HG02970 (cell line): ENCODE measurements at regions not wholly inside any gene's neighbourhood (a gene's known extent, or its start where the extent isn't known, plus 50 kb on each side); places are given as distances from the start of the nearest gene placed in this dataset.

ENCODE experiments used
- ATAC-seq: cut with Tn5 transposase; IDR thresholded peaks from one replicate; pipeline ENCODE4 v1.9.1; 2021; ENCODE audit warnings: mild to moderate bottlenecking, moderate library complexity, moderate number of reproducible peaks; ENCODE audit not compliant: unreplicated experiment, low FRiP score

DNA sequence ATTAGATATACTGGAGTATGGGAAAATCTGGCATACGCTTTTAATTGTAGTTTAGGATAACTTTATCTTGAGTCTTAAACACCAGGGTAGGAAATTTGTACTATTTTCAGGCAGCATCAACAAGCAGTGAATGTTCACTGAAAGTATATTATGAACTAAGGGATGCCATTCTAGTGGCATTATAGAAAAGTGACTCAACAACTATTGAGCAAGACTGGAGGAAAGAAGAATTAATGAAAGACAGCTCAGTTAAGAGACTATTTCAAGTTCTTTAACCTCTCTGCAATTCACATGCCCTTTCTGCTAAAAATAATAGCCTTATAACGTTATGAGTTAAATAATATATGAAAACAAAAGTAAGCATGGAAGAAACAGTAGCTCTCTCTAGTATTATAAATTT, 343.1 kb downstream of the FSCB start:
- no peak for ATAC-seq

DNA sequence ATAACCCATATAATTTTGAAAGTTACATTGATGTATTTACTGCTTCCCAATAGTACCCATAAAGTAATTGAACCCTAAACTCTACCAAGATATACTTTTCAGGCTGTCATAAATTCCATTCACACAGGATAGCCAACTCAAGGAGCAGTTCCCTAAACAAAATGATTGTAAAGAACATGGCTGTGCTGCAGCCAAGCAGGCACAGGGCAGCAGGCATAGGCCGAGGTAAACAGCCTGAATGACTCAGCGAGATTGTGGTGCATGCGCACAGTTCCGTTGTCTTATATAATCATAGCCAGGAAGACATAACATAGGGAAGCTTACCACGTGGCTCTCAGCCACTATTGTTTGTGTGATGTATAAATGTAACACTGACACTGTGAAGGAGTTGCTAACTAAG, 344.9 kb downstream of the FSCB start:
- ATAC-seq = no peak

DNA sequence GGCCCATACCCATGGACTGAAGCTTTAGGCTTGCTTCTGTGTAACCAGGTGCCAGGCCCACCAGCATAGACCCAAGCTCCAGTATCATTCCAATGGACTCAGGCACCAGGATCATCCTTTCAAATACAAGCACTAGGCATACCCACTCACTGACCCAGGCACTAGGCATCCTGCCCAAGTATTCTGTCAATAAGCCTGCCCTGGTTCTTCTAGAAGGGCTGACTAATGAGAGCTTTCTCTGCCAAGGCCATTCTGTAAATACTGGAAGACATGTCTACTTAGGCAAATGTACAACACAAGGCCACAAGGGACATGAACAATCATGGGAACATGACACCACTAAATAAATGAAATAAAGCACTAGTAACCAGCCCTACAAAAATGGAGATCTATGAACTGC, 352.2 kb downstream of the FSCB start:
- no peak for ATAC-seq

DNA sequence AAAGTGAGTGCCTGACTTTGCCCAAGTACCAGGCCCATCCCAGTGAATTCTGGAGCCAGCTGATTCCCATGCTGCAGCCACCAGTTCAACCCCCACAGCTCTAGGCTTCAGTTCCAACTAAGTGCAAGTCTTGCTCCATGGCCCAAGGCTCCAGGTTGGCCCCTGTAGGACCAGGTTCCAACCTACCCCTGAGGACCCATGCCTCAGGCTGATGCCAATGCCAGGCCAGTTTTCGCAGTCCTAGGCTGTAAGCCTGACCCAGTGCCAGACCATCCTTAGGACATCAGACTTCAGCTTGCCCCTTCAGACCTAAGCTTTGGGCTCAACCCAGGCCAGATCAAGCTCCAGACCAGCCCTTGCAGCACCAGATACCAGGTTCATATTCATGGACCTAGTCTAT, 352.6 kb downstream of the FSCB start:
- ATAC-seq = no peak

DNA sequence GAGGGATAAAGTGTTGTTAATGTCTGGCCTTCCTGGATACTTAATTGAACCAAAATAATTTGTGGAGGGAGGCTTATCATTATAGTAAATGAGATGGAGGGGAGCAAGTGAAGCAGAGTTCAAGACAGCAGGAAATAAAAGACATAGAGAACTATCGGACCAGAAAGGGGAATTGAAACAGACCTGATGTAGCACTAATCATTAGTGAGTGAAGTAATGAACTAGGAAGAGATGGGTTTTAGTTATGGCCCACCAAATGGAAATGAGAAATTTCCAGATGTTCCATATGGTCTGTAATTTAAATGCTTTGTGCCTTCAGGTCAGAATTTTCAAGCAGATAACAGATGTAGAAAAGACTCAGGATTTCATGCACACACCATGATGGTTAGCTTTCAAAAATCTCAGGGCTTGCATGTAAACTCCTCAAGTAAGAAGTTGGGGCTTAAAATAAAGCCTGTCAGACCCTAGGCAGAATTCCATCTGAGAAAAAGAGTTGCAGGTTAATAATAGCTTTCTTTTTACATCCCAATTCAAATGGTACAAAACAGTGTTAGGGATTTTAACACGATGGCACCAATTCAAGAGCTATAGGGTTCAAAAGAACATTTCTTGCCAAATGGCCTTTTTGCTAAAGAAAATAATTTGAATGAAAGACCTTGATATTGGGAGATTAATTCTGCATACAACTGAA, 355.8 kb downstream of the FSCB start:
- no peak for ATAC-seq

DNA sequence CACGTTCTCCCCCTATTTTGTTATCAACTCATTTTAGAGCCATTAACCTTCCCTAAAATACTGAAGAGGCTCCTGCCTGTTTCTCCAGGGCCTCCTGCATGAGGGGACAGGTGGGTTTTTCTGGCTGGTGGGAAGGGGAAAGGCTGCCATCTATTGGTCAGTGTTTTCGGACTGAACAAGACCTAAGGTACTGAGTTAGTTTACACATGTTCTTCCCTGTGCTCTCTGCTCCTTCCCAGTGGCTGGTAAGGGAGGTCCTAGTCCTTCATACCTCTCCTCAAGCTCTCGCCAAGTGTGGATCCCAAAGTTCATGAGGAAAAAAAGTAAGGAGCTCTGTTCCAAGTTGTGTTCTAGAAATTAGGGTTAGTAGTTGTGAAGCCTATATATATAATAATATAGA, 357.5 kb downstream of the FSCB start:
- ATAC-seq = no peak

DNA sequence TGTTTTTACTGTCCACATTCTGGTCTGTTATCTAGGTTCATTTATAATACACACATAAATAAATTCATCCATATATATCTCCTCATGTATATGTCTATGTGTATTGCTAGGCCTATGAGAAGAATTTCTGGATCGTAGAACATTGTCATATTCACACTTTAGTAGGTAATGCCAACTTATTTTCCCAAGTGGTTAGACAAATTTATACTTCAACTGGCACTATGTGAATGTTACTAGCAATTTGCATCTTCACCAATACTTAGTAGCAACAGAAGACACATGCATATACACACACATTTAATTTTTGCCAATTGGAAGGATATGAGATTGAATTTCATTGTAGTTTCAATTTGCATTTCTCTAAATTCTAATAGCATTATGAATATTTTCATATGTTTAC, 365.1 kb downstream of the FSCB start:
- ATAC-seq = no peak

DNA sequence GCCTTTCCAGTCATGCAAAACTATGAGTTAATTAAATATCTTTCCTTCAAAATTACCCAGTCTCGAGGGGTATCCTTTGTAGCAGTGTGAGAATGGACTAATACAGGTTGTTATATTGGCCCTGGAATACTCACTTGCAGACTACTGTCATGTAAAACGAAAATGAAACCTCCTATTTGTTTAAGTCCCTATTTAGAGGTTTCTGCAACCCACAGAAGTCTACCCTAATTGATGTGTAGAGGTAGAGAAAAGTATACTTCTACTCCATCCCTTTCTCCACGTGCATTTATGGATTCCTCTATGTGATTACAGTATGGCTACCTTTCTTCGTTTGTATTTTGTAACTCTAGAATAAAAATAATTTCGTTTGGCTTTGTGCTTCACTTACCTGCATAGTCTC, 371.1 kb downstream of the FSCB start:
- ATAC-seq = no peak

DNA sequence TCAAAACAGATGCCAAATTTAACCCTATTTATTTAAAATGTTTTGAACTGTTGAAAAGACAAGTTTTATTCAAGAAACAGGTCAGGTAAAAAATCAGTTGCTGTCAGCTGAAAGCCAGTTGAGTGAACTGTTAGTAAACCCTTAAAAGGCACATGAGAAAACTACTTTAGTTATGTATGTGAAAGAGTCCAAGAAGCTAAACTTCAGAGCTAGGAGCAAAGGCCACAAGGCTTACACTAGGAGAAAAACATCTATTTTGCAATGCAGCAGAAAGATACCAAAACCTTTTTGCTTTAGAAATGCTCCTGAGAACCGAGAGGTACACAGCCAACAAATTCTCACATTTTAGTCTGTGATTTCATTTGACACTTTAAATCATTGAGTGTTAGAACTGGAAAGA, 375.2 kb downstream of the FSCB start:
- ATAC-seq = no peak

DNA sequence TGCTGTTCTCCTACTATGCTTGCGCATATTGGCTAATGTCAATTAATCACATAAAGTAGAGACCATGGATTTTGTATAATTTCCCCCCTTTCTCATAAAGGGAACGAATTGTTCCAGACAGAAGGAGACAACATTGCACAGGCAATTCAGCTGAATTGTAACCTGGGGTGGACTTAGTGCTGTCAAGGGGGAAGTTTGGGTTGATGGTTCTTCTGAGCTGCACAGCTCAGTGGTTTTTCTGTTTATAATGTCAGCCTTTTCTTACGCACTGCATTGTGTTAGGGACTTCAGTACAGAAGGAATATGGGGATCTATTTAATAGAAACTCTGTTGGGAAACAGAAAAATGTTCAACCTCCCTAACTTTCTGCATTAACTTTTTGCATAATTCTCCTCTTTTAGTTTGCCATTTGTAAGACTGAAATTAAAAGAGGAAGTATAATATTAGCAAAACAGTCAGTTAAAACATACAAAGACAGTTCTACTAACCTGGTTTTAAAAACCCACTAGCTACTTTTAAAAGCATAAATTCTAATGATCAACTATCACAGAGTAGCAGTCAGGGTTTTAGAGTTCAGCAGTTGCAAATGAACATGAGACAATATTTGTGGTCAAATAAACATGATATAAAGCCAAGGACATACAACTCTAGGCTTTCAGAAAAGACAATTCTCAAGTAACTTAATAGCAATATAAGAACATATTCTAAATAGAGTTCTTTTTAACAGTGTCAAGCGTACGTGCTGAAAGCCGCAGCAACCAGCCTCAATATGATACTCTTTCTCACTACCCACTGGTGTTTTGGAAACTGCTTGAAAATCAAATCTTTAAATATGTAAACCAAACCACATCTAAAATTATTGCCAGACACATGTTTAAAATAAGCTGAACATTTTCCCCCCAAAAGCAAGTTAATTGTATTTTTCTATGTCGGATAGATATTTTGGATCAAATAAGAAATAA, 393.0 kb downstream of the FSCB start:
- ATAC-seq = no peak

DNA sequence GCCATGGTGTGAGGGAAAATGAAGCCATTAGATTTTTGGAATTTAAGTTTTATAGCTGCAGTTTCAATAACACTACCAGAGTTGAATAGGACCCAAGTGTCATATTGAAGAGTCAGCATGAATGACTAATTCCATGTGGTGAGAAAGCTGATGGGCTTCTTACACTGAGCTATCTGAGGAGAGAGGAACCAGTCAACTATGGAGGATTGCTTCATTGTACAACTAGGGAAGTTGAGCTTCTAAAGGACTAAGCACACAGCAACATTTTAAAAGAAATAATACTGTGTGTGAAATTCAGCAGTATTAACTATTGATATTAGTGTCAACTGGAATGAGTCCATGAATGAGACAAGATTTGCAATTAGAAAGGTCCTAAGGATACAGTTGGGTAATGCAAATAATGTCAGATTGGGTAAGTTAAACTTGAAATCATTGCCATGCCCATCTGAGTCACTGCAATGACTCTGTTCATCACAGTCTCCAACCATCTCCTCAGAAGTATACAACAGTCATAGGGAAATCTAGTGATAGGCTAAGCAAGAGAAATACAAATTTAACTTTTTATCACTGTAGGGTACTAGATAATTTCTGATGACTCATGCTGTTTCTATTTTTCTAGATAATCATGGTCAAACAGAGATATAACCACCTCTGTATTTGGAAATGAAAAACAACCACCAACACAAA, 394.2 kb downstream of the FSCB start:
- ATAC-seq = no peak

DNA sequence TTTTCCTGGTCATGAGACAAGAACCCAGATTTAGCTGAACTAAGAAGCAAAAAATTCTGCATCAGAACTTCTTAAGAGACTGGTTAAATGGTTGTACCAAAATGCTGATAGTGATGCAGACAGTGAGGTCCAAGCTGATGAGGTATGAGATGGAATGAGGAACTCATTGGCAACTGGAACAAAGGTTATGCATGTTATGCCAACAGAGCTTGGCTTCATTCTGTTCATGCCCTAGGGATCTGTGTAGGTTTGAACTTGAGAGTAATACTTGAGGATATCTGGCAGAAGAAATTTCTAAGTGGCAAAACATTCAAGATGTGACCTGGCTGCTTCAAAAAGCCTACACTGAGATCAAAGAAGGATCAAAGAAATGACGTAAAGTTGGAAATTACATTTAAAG, 398.0 kb downstream of the FSCB start:
- ATAC-seq = no peak

DNA sequence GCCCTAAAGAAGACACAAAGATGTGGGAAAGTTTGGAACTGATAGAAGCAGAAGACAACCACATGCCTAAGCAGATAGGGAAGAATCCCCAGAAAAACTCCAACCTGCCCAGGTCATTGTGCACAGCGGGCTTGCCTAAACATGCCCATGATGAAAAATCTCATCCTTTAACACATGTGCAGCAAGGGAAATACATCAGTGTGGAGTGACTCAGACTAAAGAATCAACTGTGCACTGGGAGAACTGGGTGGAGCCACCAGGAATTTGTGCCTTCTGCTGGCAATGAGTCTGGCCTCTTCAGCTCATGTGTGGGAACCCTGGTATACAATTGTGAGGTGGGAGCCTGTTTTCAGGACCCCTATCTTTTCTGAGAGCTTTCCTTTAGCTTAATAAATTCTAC, 398.5 kb downstream of the FSCB start:
- no peak for ATAC-seq

DNA sequence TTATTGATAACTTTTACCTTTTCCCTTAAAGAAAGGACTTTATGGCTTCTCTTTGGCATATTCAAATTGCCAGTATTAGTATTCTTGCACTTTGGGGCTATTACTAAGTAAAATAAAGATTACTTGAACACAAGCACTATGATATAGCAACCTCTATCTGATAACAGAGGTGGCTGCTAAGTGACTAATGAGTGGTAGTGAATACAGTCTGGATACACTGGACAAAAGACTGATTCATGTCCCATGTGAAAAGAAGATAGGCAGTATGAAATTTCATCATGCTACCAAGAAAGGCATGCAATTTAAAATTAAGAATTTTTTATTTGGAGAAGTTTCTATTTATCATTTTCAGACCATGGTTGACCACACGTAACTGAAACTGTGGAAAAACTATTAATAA, 399.9 kb downstream of the FSCB start:
- no peak for ATAC-seq

DNA sequence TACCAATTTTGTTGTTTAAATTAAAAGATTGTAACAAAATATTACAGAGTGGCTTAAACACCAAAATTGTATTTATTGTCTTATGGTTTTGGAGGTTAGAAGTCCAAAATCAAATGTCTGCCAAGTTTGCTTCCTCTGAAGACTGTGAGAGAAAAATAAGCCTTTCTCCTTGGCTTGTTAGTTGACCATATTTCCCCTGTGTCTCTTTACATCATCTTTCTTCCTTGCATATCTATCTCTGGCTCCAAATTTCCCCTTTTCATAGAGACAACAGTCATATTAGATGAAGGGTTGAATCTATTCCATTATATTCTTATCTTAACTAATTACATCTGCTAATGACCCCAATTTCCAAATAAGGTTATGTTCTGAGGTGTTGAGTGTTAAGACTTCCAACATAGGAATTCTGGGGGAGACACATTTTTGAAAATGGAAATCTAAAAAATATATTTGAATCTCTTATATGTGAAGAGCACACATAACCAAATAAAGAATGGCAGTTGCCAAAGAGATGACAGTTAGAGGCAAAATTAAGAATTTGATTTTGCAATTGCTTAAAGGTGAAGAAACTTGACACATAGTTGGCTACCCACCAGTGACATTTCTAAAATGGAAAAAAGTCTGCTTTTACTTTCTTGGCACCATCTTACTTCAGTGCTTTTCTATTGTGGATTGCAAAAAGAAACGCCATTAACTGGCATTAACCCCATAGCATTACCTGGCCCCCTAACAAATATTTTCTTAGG, 407.2 kb downstream of the FSCB start:
- no peak for ATAC-seq

DNA sequence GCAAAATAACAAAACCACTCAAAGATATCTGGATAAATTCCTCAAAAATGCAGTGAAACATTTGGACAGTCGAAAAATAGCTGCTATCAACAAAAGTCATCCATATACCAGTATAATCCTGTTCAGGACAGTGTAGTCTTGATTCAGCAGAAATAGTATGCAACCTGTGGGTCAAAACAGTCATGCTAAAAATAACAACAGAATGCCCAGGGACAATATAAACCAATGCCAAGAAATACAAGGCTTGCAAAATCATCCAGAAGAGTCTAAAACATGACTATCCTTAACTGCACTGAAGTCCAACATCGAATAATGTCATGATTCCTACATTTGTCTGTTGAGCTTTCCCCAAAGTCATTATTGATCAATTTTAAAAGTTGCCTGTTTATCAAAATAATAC, 425.9 kb downstream of the FSCB start:
- no peak for ATAC-seq

DNA sequence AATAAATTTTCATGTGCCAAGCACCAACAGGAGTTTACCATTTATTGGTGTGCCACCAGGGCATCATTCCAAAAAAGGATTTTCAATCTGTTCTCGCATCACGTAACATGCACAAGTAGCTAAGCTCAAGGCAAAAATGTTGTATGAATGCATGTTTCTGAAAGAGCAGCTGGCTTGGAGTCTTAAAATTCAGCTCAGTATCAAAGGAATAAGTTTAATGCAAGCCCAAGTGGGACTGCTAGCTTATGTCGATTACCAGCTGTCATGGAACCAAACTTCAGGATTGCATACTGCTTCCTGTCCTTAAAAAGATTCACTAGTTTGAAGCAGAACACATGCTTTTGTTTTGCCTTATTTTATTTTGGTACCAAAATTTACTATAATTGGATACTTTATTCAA, 437.0 kb downstream of the FSCB start:
- no peak for ATAC-seq

DNA sequence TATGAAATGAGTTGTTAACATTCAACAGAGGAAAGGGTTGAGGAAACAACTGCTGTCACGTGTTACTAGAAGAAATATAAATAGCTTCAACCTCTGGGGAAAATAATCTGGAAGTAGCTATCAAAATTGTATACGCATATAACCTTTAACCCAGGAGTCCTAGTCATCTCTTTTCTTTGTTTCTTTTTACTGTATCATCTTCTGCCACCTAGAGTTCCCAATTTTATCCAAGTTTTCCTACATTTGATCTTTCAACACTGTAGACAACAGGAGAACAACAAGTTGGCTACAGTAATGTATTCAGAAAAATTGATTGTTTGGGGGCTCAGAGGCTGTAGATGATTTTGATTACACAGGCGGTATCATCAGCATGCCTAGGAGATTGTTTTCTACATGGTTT, 453.7 kb downstream of the FSCB start:
- ATAC-seq = no peak

DNA sequence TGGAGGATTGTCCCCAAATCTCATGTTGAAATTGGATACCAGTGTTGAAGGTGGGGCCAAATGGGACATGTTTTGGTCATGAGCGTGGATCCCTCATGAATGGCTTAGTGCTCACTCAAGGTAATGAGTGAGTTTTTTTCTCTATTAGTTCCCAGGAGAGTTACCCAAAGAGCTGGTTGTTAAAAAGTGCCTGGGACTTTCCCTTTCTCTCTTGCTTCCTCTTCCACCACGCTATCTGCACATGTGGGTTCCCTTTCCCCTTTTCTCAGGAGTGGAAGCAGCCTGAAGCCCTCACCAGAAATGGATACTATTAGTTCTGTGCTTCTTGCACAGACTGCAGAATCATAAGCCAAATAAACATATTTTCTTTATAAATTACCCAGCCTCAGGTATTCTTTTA, 465.4 kb downstream of the FSCB start:
- ATAC-seq = no peak

DNA sequence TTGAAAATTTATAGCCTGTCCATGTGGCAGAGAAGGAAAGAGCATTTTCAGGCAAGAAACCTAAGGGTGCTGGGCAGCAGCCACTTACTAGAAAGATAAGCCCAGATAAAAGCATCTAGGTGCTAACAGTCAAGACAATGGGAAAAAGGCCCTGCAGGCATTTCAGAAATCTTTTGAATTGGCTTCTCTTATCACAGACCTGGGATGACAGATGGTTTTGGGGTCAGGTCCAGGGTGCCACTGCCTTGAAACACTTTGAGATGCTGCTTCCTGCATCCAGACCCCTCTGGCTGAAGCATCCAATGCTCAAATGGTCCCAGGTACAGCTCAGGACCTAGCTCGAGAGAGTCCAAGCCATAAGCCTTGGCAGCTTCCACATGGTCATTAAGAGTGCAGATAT, 466.5 kb downstream of the FSCB start:
- ATAC-seq = no peak

DNA sequence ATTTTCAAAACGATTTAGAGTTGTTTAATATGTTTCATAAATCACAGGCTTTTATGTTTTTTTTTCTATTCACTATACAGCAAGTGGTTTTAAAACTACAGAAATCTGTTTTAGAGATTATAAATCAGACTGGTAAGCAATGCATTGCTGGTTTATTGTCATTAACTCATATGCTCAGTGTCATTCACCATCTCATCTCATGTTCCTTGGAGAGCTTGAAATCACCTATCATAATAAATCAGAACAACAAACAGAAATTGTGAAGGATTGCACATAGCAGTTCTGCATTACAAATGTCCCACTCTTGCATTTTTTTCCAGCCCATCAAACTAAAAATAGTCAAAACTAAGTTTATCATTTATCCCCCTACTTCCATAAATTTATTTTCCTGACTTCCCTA, 470.8 kb downstream of the FSCB start:
- ATAC-seq = no peak
